Peyer's patch (tissue), 4 donors: ENCODE measurements at regions not wholly inside any gene's neighbourhood (a gene's known extent, or its start where the extent isn't known, plus 50 kb on each side); places are given as distances from the start of the nearest gene placed in this dataset.

Experiments
- DNase-seq, 3 donors: peaks; one replicate each; pipeline ENCODE4 v3.0.0-alpha.2; 2017 to 2019
- H3K27ac ChIP-seq, 4 donors: fragments of 200-600 bp; sonication (generic); one replicate each; pipeline ENCODE4 v1.5.1; 2016 to 2019
- H3K27me3 ChIP-seq, 2 donors: fragments of 200-600 bp; sonication (generic); one replicate each; pipeline ENCODE4 v1.5.1; 2019
- H3K36me3 ChIP-seq, 3 donors: fragments of 200-600 bp; sonication (generic); one replicate each; pipeline ENCODE4 v1.5.1; 2016 to 2019
- H3K4me1 ChIP-seq, 4 donors: fragments of 200-600 bp; sonication (generic); one replicate each; pipeline ENCODE4 v1.5.1; 2016 to 2019
- H3K4me3 ChIP-seq, 4 donors: fragments of 200-600 bp; sonication (generic); 1 replicate in 3 of 4; 2 replicates in 1 of 4; pipeline ENCODE4 v1.5.1; 2016 to 2019; ENCODE audit warnings: mild to moderate bottlenecking in 1 of 4
- H3K9me3 ChIP-seq, 4 donors: fragments of 200-600 bp; sonication (generic); one replicate each; pipeline ENCODE4 v1.5.1; 2016 to 2019; ENCODE audit warnings: mild to moderate bottlenecking in 1 of 4
- CTCF ChIP-seq, 6 experiments: fragments of 450-650 bp in 4 of 6; fragments of 200-600 bp in 2 of 6; sonication (generic) in 1 of 6; IDR thresholded peaks; one replicate each; pipeline ENCODE4 v1.5.1; 2017 to 2019; ENCODE audit warnings: antibody characterized with exemption in 6 of 6, mild to moderate bottlenecking in 3 of 6, moderate library complexity in 1 of 6
- POLR2A ChIP-seq, 2 donors: fragments of 450-650 bp; IDR thresholded peaks; one replicate each; pipeline ENCODE4 v1.5.1; 2017; ENCODE audit warnings: antibody characterized with exemption in 2 of 2, mild to moderate bottlenecking in 2 of 2, moderate library complexity in 2 of 2

GRCh38 chr9:16136961-16137360 lies 584.1 kb downstream of the CCDC171 start:
- no peaks in the 10 kb centered on the region for H3K36me3 ChIP-seq
- no peaks in the 10 kb centered on the region for H3K4me1 ChIP-seq
- no peak overlapping the region for H3K27ac ChIP-seq
- TF ChIP-seq POLR2A (IDR thresholded peaks at IDR 0.05) (no peak), CTCF (IDR thresholded peaks at IDR 0.05) (no peak)
- H3K9me3 ChIP-seq: no peaks in the 10 kb centered on the region
- H3K27me3 ChIP-seq: no peaks in the 10 kb centered on the region
- H3K4me3 ChIP-seq: no peak overlapping the region
- DNase-seq: no peak

GRCh38 chr9:16138561-16139491 lies 586.0 kb downstream of the CCDC171 start:
- Histone ChIP-seq H3K4me1 (no peaks in the 10 kb centered on the region), H3K27me3 (no peaks in the 10 kb centered on the region), H3K36me3 (no peaks in the 10 kb centered on the region), H3K9me3 (no peaks in the 10 kb centered on the region), H3K27ac (no peak overlapping the region), H3K4me3 (no peak overlapping the region)
- DNase-seq: no peak
- no peak for TF ChIP-seq POLR2A (IDR thresholded peaks at IDR 0.05)
- no peak for TF ChIP-seq CTCF (IDR thresholded peaks at IDR 0.05)

- Histone ChIP-seq H3K27ac (no peak overlapping the region), H3K9me3 (no peaks in the 10 kb centered on the region), H3K36me3 (no peaks in the 10 kb centered on the region), H3K4me1 (no peaks in the 10 kb centered on the region), H3K4me3 (no peak overlapping the region), H3K27me3 (no peaks in the 10 kb centered on the region)
- no peak for TF ChIP-seq CTCF (IDR thresholded peaks at IDR 0.05)
- no peak for TF ChIP-seq POLR2A (IDR thresholded peaks at IDR 0.05)
- DNase-seq: no peak
These were observed 586.9 kb downstream of the CCDC171 start for GRCh38 chr9:16139774-16140173.

GRCh38 chr9:16143310-16143709 lies 590.5 kb downstream of the CCDC171 start:
- H3K9me3 ChIP-seq: no peaks in the 10 kb centered on the region
- no peaks in the 10 kb centered on the region for H3K27me3 ChIP-seq
- no peaks in the 10 kb centered on the region for H3K4me1 ChIP-seq
- no peak for TF ChIP-seq POLR2A (IDR thresholded peaks at IDR 0.05)
- no peak for TF ChIP-seq CTCF (IDR thresholded peaks at IDR 0.05)
- no peak overlapping the region for H3K4me3 ChIP-seq
- DNase-seq: no peak
- no peaks in the 10 kb centered on the region for H3K36me3 ChIP-seq
- no peak overlapping the region for H3K27ac ChIP-seq

GRCh38 chr9:16143947-16144890 lies 591.4 kb downstream of the CCDC171 start:
- no peaks in the 10 kb centered on the region for H3K36me3 ChIP-seq
- H3K27me3 ChIP-seq: no peaks in the 10 kb centered on the region
- TF ChIP-seq CTCF (IDR thresholded peaks at IDR 0.05) (no peak), POLR2A (IDR thresholded peaks at IDR 0.05) (no peak)
- no peaks in the 10 kb centered on the region for H3K9me3 ChIP-seq
- no peaks in the 10 kb centered on the region for H3K4me1 ChIP-seq
- H3K4me3 ChIP-seq: no peak overlapping the region
- no peak for DNase-seq
- H3K27ac ChIP-seq: no peak overlapping the region
